ENCODE measurements at regions not wholly inside any gene's neighbourhood (a gene's known extent, or its start where the extent isn't known, plus 50 kb on each side); places are given as distances from the start of the nearest gene placed in this dataset.

DNA sequence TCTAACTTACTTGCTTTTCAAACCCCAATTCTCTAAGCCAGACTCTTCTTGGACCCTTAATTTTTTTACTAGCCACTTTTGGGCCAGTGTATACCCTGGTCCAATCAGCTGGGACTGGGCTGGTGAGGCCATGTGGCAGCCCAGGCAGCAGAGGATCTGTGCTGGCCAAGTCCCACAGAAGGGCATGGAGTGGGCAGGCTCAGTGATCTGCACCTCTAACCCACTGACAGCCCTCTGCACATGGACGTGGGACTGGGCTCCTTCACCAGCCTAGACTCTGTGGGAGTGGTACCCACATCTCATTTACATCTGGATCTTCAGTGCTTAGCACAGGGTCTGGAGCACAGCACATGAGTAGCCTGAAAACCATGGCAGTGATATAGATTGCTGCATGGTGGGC lies 56.1 kb upstream of the PRR23C start:
- Histone ChIP-seq H4K20me1 (replicated peaks; ENCODE audit: control insufficient read depth, insufficient read depth, low read length) (no peaks in the 10 kb centered on the region), H3K27ac (ENCODE audit: extremely low read depth, low read depth, low read length) (no peak overlapping the region), H3K9ac (ENCODE audit: insufficient read depth in 1 of 2, low read depth in 2 of 2, low read length in 2 of 2) (no peak overlapping the region), H3K79me2 (ENCODE audit: control insufficient read depth, insufficient read depth, low read length) (no peaks in the 10 kb centered on the region), H3K4me3 (no peak overlapping the region), H3K36me3 (ENCODE audit: control insufficient read depth, insufficient read depth, low read length) (no peaks in the 10 kb centered on the region), H2AFZ (ENCODE audit: low read depth, low read length) (no peak overlapping the region), H3K27me3 (ENCODE audit: control insufficient read depth in 2 of 2, insufficient read depth in 2 of 2, low read length in 2 of 2) (no peaks in the 10 kb centered on the region; a peak in 1 of 5 replicates), H3K9me1 (ENCODE audit: control insufficient read depth, insufficient read depth, low read length) (no peaks in the 10 kb centered on the region), H3K9me3 (replicated peaks; ENCODE audit: control insufficient read depth, insufficient read depth, low read depth, low read length) (no peaks in the 10 kb centered on the region), H3K4me2 (ENCODE audit: insufficient read depth, low read length) (no peak overlapping the region), H3K4me1 (replicated peaks in 1 of 2; ENCODE audit: control insufficient read depth in 2 of 2, insufficient read depth in 2 of 2, low read length in 2 of 2) (no peaks in the 10 kb centered on the region)
- DNase-seq (ENCODE audit: extremely low read depth in 1 of 4, low spot score in 3 of 4), result no peak
- ATAC-seq, result no peak
- FAIRE-seq, result no peak
- in situ Hi-C loops (cut with MboI), result loop anchor here (5.0 kb wide), 1 partner anchor 231 kb away; no protein-coding TSS in a partner anchor
- no peak for TF ChIP-seq SMARCC2 (IDR thresholded peaks at IDR 0.05; ENCODE audit: low read depth)
- no peak for TF ChIP-seq RHOXF2B (CRISPR knock-in tag; conservative IDR thresholded peaks at IDR 0.05)
- TF ChIP-seq ZNF263 (CRISPR knock-in tag; IDR thresholded peaks at IDR 0.05; ENCODE audit: borderline replicate concordance), result no peak
- TF ChIP-seq, protein P1, sequence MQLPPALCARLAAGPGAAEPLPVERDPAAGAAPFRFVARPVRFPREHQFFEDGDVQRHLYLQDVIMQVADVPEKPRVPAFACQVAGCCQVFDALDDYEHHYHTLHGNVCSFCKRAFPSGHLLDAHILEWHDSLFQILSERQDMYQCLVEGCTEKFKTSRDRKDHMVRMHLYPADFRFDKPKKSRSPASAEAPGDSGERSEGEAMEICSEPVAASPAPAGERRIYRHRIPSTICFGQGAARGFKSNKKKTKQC (CRISPR knock-in tag; IDR thresholded peaks at IDR 0.05), result no peak
- no peak for TF ChIP-seq DPF2 (IDR thresholded peaks at IDR 0.05)
- TF ChIP-seq RFX5 (IDR thresholded peaks at IDR 0.05; ENCODE audit: low read depth, low read length), result no peak
- TF ChIP-seq RAD51 (IDR thresholded peaks at IDR 0.05; ENCODE audit: borderline replicate concordance, low read depth), result no peak
- no peak for TF ChIP-seq ASH1L (IDR thresholded peaks at IDR 0.05; ENCODE audit: borderline replicate concordance, low read depth, partially characterized antibody)
- no peak for TF ChIP-seq SPI1 (IDR thresholded peaks at IDR 0.05; ENCODE audit: borderline replicate concordance, low read depth, low read length)
- TF ChIP-seq MAFF (IDR thresholded peaks at IDR 0.05; ENCODE audit: low read length), result no peak
- no peak for TF ChIP-seq TCF7 (IDR thresholded peaks at IDR 0.05; ENCODE audit: borderline replicate concordance)
- no peak for TF ChIP-seq KAT7 (CRISPR knock-in tag; IDR thresholded peaks at IDR 0.05; ENCODE audit: borderline replicate concordance)
- no peak for TF ChIP-seq POLR2G (IDR thresholded peaks at IDR 0.05; ENCODE audit: low read depth, low read length)
- no peak for TF ChIP-seq ZNF561 (CRISPR knock-in tag; conservative IDR thresholded peaks at IDR 0.05)
- TF ChIP-seq ZNF717 (CRISPR knock-in tag; IDR thresholded peaks at IDR 0.05), result no peak
- TF ChIP-seq XRCC5 (IDR thresholded peaks at IDR 0.05; ENCODE audit: low read depth, low read length), result no peak
- no peak for TF ChIP-seq DACH1 (IDR thresholded peaks at IDR 0.05; ENCODE audit: partially characterized antibody)
- no peak for TF ChIP-seq ERF (CRISPR knock-in tag; IDR thresholded peaks at IDR 0.05)
- TF ChIP-seq, protein P2, sequence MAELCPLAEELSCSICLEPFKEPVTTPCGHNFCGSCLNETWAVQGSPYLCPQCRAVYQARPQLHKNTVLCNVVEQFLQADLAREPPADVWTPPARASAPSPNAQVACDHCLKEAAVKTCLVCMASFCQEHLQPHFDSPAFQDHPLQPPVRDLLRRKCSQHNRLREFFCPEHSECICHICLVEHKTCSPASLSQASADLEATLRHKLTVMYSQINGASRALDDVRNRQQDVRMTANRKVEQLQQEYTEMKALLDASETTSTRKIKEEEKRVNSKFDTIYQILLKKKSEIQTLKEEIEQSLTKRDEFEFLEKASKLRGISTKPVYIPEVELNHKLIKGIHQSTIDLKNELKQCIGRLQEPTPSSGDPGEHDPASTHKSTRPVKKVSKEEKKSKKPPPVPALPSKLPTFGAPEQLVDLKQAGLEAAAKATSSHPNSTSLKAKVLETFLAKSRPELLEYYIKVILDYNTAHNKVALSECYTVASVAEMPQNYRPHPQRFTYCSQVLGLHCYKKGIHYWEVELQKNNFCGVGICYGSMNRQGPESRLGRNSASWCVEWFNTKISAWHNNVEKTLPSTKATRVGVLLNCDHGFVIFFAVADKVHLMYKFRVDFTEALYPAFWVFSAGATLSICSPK (IDR thresholded peaks at IDR 0.05; ENCODE audit: borderline replicate concordance), result no peak
- POLR2A ChIA-PET, result interaction anchor here (0.6 to 1.6 kb wide), 3 partner anchors 12 to 121 kb away, joined by 3 to 4 read pairs (median 3); no protein-coding TSS in a partner anchor
- intact Hi-C loops (cut with micrococcal nuclease), result no loop called here
- 0% methylated on average over 1 of the region's 1 CpG for WGBS (ENCODE audit: insufficient coverage, low coverage, missing lambda C conversion rate)
- BruUV-seq (replicated peaks), result no TSS peak
- CTCF ChIA-PET (ENCODE audit: low intra/inter-chr PET ratio), result no interaction called here
